22Rv1 (cell line): ENCODE measurements at regions not wholly inside any gene's neighbourhood (a gene's known extent, or its start where the extent isn't known, plus 50 kb on each side); places are given as distances from the start of the nearest gene placed in this dataset.

Experiments
- ZFX ChIP-seq: fragments of 450-650 bp; IDR thresholded peaks from 2 replicates; pipeline ENCODE4 v1.6.1; 2017; ENCODE audit warnings: antibody characterized with exemption, borderline replicate concordance
- TF ChIP-seq, protein P1 (sequence below): fragments of 450-650 bp; IDR thresholded peaks from 2 replicates; pipeline ENCODE4 v1.5.1; 2017; ENCODE audit warnings: mild to moderate bottlenecking

GRCh38 chr3:176463610-176464009, 733.7 kb downstream of the TBL1XR1 start:
- TF ChIP-seq, protein P1, sequence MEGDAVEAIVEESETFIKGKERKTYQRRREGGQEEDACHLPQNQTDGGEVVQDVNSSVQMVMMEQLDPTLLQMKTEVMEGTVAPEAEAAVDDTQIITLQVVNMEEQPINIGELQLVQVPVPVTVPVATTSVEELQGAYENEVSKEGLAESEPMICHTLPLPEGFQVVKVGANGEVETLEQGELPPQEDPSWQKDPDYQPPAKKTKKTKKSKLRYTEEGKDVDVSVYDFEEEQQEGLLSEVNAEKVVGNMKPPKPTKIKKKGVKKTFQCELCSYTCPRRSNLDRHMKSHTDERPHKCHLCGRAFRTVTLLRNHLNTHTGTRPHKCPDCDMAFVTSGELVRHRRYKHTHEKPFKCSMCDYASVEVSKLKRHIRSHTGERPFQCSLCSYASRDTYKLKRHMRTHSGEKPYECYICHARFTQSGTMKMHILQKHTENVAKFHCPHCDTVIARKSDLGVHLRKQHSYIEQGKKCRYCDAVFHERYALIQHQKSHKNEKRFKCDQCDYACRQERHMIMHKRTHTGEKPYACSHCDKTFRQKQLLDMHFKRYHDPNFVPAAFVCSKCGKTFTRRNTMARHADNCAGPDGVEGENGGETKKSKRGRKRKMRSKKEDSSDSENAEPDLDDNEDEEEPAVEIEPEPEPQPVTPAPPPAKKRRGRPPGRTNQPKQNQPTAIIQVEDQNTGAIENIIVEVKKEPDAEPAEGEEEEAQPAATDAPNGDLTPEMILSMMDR, result no peak
- TF ChIP-seq ZFX, result no peak
